GM18505 (cell line): ENCODE measurements at regions not wholly inside any gene's neighbourhood (a gene's known extent, or its start where the extent isn't known, plus 50 kb on each side); places are given as distances from the start of the nearest gene placed in this dataset.

Experiments
- ATAC-seq: cut with Tn5 transposase; IDR thresholded peaks from one replicate; pipeline ENCODE4 v1.9.1; 2021; ENCODE audit not compliant: unreplicated experiment
- POLR2A ChIP-seq: IDR thresholded peaks from 4 replicates; pipeline ENCODE4 v1.6.1; 2011; ENCODE audit warnings: borderline replicate concordance; ENCODE audit not compliant: insufficient read depth, insufficient read length; ENCODE audit errors: extremely low read depth

DNA sequence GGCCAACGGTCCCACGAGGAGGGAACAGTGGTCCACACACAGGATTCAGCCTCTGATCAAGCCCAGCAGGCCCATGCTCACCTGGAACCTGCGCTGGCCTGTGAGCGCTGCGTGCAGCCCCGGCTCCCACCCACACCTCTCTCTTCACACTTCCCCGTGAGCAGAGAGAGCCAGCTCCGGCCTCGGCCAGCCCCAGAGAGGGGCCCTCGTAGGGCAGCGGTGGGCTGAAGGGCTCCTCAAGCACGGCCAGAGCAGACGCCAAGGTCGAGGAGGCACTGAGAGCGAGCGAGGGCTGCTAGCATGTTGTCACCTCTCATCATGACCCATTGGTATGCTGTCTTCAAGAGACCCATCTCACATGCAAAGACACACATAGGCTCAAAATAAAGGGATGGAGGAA, 83.0 kb upstream of the FMR1 start:
- no peak for TF ChIP-seq POLR2A
- no peak for ATAC-seq

DNA sequence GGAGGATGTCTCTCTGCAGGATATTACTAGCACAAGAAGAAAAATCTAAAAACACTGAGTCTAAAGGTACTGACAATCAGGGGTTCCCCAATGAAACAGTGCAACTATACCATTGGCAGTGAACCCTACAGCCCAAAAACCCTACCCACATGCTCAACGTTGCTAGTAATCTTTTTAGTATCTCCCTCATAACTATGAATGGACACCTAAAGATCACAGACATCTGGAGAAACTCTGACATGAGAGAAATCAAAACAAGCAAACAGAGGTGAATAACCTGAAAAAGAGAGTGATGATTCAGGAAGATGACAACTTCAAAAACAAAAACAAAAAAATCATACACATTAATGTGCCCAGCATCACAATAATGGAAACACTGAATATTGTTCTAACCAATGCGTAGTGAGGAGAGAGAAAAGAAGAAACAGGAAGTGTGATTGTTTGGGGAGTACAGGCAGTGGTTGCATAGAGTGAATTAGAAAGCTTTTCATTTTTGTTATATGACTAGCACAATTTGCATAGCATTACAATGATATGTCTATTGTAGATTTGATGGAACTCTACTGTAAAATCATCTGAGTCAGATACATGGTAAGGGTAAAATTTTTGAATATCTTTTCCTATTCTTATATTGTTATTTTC, 78.9 kb upstream of the FMR1 start:
- TF ChIP-seq POLR2A, result no peak
- ATAC-seq, result peak; percentile 91

DNA sequence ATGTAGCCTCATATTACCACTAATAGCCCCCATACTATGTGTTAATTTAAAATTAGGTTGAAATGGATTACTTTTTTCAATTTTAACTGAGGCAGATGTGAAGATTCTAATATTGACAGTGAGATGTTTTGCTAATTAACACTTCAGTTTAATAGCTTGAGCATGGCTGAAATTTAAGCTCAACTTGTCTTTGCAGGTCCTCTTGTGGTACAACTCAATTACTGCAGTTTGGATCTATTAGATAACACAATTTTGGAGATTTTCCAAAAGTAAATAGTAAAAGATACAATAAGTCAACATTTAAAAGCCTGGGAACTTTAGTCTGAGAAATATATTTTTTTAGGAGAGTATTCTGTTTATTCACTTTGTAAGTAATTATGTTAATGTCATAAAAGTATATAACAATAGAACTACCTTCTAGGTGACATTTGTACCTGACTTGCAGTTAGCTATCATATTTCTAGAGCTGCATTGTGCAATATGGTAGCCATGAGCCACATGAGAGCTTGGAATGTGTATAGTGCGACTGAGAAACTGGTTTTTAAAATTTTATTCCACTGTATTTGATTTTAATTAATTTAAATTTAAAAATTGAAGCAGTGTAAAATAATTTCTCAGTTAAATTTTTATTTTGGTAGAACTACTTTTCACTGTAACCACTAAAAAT, 73.1 kb upstream of the FMR1 start:
- no peak for ATAC-seq
- TF ChIP-seq POLR2A, result no peak

- no peak for TF ChIP-seq POLR2A
- ATAC-seq, result no peak
Measured at GRCh38 chrX:147846676-147847075, 65.0 kb upstream of the FMR1 start.

- TF ChIP-seq POLR2A, result no peak
- no peak for ATAC-seq
Measured at GRCh38 chrX:147847999-147848398, 63.7 kb upstream of the FMR1 start.

DNA sequence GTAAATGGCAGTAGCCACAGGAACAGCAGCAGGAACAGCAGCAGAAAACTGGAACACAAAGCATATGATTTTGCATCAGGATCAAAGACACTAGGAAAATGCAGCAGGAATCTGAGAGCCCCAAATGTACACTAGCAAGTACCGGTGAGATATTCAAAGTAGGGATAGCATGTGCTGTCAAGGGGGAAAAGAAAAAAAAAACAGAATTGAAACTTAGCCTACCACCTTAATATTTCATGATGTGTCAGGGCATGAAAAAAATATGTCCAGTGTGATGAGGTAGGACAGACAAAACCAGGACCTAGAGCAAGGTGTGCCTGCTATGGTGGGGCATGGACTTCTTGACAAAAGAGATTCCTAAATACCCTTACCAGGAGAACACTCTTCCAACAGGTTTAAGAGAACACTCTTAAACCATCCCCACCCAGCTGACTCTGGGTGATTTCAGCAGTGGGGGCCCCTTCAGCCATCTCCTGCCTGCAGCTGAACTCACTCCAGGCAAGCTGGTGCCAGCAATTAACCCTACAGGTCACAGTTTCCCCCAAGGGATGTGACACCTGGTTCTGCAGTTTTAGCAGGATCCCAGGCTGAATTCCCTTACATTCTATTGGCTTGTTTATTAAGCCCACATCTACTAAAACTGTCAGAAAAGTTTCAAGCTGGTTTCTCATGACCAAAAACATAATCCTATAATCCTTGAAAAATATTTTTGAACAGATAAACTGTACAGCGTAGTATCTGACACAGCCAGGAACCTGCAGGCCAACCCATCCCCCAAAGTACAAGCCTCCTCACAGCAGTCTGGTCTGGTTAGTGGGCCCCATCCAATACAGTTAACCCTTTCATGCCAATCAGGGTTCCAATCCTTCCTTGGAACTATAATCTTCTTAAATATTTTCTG, 62.9 kb upstream of the FMR1 start:
- peak; percentile 57 for ATAC-seq

DNA sequence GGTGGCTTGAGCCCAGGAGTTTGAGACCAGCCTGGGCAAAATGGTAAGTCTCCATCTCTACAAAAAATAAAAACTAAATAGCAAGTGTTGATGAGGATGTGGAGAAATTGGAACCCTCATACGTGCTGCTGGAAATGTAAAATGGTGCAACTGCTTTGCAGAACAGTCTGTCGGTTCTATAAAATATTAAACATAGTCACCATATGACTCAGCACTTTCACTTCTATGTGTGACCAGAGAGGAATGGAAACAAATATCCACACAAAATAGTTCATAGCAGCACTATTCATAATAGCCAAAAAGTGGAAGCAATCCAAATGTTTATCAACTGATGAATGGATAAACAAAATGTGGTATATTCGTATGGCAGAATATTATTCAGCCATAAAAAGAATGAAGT, 60.8 kb upstream of the FMR1 start:
- no peak for TF ChIP-seq POLR2A
- ATAC-seq, result peak; percentile 66

More for the DNA sequence above, 62.9 kb upstream of the FMR1 start:
- no peak for TF ChIP-seq POLR2A

DNA sequence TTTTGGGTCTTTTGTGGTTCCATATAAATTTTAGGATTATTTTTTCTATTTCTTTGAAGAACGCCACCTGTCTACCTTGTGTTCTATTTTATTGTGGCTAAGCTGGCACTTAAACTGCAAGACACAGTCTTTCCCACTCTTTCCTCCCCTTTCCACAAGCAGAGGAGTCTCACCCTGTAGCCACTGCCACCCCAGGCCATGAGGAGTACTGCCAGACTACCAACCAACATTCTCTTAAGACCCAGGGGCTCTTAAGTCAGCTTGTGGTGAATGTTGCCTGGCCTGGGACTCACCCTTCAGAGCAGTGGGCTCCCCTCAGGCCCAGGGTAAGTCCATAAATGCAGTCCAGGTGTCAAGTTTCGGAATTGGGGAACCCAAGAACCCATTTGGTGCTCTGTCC, 58.0 kb upstream of the FMR1 start:
- no peak for TF ChIP-seq POLR2A

DNA sequence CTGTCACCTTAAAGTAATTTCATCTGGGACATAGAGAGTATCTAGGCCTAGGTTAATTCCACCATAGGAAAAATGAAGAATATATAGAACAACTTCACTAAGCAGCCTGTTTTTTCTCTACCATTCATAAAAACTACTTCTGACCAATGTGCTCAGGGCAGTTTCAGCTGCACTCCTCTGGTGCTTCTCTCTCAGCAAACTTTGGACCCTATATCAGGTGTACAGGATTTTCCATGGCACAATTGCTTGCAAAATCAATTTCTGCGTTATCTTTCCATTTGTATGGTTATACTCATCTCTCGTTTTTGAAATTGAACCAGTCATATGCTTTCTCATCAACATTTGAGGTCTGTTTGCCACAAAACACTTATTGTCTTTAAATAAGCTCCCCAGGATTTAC, 52.1 kb upstream of the FMR1 start:
- no peak for ATAC-seq
- TF ChIP-seq POLR2A, result no peak

More for the DNA sequence above, 58.0 kb upstream of the FMR1 start:
- no peak for ATAC-seq
